Stimulated activated CD4-positive, alpha-beta T cell treated with anti-CD3 and anti-CD28 coated beads, Interleukin-4, amount 100 ng/mL, for 48 hours (primary cell): ENCODE measurements at regions not wholly inside any gene's neighbourhood (a gene's known extent, or its start where the extent isn't known, plus 50 kb on each side); places are given as distances from the start of the nearest gene placed in this dataset.
A peak's percentile ranks its signal among the peaks of the same experiment; 100 is the strongest.

Experiments
- DNase-seq, 2 donors: peaks; one replicate each; pipeline ENCODE4 v3.0.0-alpha.2; 2020; ENCODE audit warnings: low read depth in 2 of 2

DNA sequence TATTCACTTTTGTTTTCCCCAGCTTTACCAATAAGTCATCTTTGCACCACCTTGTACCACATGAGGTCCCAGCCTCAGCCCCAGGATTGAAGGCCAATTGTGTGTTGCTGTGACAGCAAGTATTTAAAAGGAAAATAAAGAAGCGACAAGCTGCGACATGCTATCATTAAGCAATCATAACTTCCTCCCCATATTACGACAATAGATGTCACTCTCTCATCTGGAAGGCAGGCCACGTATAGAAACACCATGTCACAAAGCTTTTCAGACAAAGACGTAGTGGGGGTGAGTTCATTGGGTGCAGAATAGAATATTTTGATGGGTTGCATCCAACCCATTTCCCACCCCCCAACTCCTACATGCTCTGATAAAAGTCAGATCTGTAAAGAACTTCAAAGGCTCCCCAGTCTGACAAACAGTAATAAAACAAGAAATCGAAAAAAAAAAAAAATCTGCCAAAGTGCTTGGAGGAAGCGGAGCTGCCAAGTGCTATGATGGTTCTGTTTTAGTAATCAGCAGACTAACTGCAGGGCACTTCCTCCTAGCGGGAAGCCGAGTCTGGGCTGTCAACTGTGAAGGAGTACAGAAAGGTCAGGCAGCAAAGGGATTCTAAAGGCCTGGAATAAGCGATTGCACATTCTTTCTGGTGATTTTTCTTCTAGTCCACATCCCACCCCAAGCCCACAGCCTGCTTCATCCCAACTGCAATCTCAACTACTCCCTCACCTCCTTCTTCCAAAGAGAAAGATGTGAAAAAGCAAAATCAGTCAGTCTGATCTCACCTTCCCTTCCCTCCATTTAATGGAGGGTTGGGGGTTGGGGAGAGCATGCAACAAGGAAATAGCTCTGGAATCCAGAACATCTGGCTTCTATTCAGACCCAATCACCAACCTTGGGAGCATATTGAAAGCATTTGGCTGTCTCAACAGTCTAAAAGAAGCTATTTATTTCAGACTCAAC, 131.4 kb upstream of the UBASH3B start:
- DNase-seq = no peak

GRCh38 chr11:122521626-122522025, 133.9 kb upstream of the UBASH3B start:
- no peak for DNase-seq

DNA sequence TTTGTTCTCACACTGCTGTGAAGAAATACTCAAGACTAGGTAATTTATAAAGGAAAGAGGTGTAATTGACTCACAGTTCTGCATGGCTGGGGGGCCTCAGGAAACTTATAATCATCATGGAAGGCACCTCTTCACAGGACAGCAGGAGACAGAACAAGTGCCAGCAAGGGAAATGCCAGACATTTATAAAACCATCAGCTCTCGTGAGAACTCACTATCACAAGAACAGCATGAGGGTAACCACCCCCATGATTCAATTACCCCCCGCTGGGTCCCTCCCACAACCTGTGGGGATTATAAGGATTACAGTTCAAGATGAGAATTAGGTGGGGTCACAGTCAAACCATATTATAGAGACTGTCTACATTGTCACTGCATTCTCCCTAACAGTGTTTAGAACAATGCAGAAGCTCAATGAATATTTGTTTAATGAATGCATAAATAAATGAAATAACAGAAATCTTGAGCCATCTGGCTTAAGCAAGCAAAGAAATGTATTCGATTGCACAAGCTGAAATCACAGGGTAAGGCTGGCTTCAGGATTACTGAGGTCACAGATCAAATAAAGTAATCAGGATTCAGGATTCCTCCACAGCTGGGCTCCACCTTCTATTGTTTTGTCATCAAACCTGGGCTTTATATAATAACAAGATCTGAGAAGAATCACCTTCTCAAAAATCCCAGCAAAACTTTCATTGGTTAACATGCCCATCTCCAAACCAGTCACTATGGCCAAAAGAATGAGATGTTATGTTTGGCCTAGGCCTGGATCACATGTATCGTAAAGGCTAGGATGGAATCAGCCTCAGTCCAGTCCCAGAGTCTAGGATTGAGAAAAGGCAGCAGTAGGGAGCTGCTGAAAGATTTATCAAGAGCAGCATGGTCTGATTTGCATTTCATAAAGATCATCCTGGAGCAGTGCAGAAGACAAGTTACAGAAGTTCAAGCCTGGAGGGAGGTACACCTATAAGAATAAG, 137.8 kb upstream of the UBASH3B start:
- no peak for DNase-seq

GRCh38 chr11:122516686-122517085, 138.8 kb upstream of the UBASH3B start:
- no peak for DNase-seq

GRCh38 chr11:122513997-122514396, 141.5 kb upstream of the UBASH3B start:
- DNase-seq = no peak

GRCh38 chr11:122513328-122513727, 142.2 kb upstream of the UBASH3B start:
- no peak for DNase-seq

- DNase-seq = no peak
These were observed 142.8 kb upstream of the UBASH3B start for GRCh38 chr11:122512688-122513087.

DNA sequence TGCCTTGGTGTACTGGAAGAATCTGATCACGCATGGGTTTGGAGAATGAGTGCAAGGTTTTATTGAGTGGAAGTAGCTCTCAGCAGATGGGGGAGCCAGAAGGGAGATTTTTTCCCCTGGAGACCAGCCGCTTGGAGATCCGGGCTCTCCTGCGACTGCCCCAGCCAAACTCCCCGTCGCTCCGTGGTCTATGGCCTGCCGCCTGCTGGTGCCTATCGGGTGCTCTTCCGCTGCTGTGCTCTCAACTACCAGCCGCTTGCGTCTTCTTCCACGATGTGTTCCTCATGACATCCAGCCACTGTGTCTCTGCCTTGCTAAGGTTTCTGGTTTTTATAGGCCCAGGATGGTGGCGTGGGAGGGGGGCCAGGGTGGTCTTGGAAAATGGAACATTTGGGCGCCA, 145.6 kb upstream of the UBASH3B start:
- no peak for DNase-seq

GRCh38 chr11:122509091-122509490, 146.4 kb upstream of the UBASH3B start:
- no peak for DNase-seq

GRCh38 chr11:122505304-122506006, 150.1 kb upstream of the UBASH3B start:
- peak; percentile 32 to 41 for DNase-seq

DNA sequence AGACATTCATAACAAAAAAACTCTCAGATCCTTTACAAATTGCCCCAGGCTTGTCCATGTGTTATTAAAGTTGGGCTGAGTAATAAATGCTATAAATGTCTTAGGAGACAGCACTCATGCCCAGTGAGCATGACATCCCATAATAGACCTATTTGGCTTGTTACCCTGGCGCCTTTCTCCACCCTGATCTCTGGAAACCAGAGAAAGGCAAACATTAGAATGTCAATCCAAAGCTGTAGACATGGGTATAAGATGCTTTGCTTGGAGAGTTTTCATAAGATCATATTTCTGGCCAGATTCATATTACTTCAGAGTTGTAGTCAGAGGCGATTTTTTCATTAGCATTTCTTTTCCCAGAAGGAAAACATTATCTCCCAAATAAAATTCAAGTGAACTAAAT, 161.3 kb upstream of the UBASH3B start:
- DNase-seq = no peak

DNA sequence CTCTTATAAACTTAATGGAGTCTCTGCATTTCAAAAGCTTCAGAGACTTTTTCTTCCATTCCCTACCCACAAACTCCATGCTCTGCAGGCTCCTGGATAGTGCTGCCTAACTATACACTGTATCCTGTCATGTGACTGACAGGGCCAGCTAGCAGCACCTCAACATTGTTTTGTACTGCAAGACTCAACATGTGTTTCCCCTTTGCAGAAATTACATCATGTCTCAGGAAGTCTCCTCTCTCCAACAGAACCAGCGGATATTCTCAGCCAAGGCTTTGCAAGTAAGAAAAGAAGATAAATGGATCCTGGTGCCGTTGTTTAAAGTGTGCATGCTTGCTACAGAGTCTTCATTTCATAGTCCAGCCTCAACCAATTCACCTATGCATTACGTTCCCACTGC, 164.0 kb upstream of the UBASH3B start:
- DNase-seq = no peak

- no peak for DNase-seq
These were observed 166.4 kb upstream of the UBASH3B start for GRCh38 chr11:122488892-122489706.

DNA sequence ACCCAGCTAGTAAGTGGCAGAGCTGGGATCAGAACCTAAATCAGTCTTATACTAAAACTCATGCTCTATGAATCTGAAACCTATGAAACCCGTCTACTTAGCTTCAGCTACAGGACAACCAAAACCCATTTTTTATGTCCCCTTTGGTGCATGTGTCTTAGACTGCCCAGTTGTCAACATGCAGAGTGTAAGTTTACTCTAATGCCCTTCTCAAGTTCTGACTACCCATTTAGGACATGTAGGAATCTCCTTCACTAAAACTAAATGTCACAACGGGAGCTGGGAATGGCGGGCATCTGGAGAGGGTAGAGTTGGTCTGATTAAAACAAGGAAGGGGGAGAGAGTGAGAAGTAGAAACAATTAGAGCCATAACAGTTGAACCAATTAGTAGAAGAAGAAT, 167.9 kb upstream of the UBASH3B start:
- DNase-seq = no peak

DNA sequence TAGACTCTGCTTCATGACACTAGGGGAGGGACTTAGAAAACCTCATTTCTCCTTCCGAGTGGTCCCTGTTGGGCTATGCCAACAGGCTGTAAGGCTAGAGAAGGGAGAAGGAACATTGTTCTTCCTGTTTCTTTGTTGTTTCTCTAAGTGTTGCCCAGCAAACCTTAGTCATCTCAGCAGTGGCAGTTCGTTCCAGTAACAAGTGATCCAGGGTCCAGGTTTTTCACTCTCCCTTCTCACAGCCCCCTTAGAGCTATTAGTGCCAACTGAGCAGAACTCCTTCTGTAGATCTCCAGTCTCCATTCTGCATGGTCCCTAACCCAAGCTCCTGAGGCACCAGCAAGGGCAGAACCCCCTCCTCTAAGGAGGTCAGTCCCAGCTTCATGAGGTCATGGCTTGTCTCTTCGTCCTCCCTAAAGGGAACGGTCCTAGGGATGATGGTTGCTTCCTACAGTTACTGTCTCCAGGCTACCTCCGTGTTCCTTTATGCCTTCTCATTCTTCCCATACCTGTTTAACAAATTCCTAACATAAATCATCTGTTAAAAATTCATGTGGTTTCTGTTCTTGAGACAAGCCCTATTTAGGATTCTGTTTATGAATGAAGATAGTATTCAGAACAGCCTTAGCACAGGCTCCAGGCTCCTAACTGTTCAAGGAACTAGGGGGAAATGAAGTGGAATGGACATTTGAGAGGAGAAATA, 168.6 kb upstream of the UBASH3B start:
- DNase-seq = no peak

- no peak for DNase-seq
These were observed 176.5 kb upstream of the UBASH3B start for GRCh38 chr11:122478986-122479385.

DNA sequence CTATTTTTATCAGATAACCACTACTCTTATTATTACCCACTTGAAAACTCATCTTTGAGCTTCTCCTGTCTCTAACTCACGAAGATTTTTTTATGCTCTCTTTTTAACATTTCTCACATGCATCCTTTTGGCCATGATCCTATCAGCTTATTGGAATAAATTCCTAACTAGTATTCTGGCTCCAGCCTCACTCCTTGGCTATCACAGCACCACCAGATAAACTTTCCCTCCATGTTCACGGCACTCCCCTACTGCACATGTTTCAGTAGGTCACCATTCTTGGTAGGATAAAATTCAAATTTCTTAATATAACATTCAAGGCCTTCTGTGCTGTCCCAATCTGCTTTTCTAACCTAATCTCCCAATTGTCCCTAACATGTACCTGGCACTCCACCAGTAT, 186.6 kb upstream of the UBASH3B start:
- no peak for DNase-seq

GRCh38 chr11:122463530-122463929, 192.0 kb upstream of the UBASH3B start:
- no peak for DNase-seq

DNA sequence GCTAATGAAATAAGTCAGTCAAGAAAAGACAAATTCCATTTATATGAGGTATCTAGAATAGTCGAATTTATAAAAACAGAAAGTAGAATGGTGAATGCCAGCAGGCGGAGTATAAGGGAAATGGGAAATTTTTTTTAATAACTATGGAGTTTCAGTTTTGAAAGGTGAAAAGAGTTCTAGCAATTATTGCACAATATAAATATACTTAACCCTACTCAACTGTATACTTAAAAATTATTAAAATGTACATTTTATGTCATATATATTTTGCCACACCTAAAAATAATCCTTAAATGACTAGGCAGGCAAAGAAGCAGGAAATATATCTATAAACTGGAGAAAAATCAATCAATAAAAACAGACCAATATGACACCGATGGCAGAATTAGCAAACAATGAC, 196.5 kb upstream of the UBASH3B start:
- no peak for DNase-seq

DNA sequence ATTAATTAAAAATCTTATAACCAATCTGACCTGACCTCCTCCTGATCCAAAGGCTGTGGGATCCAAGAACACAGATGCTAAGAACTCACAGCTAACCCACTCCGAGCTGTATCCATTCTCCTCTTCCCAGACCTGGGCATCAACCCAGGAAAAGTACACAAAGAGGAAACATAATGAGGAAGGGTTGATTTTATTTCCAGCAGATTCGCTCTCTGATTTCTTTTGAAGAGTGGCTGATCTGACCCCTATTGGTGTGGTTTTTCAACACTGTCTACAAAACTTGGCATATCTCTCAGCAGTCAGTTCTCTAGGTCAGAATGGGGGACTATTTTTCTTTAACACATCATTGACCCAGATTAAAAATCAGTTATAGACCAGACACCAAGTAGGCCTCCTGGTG, 201.9 kb upstream of the UBASH3B start:
- no peak for DNase-seq
